ENCODE measurements at regions not wholly inside any gene's neighbourhood (a gene's known extent, or its start where the extent isn't known, plus 50 kb on each side); places are given as distances from the start of the nearest gene placed in this dataset.

GRCh38 chr12:118813778-118814357 is 167.5 kb upstream of the SRRM4 start:
- no peak for TF ChIP-seq CTCF (IDR thresholded peaks at IDR 0.05)
- TF ChIP-seq POLR2A (IDR thresholded peaks at IDR 0.05): no peak
